WTC11 (cell line): ENCODE measurements at regions not wholly inside any gene's neighbourhood (a gene's known extent, or its start where the extent isn't known, plus 50 kb on each side); places are given as distances from the start of the nearest gene placed in this dataset.

ENCODE experiments used
- CBFB ChIP-seq: sonication (generic); formaldehyde crosslinking; IDR thresholded peaks from 2 replicates; pipeline ENCODE4 v1.8.1; 2022; ENCODE audit warnings: mild to moderate bottlenecking, low read depth, missing genetic modification reagents
- CTCF ChIP-seq: fragments of 200-600 bp; IDR thresholded peaks from 2 replicates; pipeline ENCODE4 v1.8.0; 2022; ENCODE audit warnings: antibody characterized with exemption
- E2F5 ChIP-seq: sonication (generic); formaldehyde crosslinking; IDR thresholded peaks from 2 replicates; pipeline ENCODE4 v1.8.1; 2022; ENCODE audit warnings: mild to moderate bottlenecking, moderate library complexity, missing genetic modification reagents
- GTF2I ChIP-seq: fragments of 250-450 bp; sonication (Bioruptor Pico); conservative IDR thresholded peaks from 2 replicates; pipeline ENCODE4 v1.4.0; 2021; ENCODE audit warnings: mild to moderate bottlenecking
- JUN ChIP-seq: sonication (generic); formaldehyde crosslinking; IDR thresholded peaks from 2 replicates; pipeline ENCODE4 v1.8.0; 2023; ENCODE audit warnings: mild to moderate bottlenecking, missing genetic modification reagents
- MYBL2 ChIP-seq: sonication (generic); formaldehyde crosslinking; IDR thresholded peaks from 2 replicates; pipeline ENCODE4 v1.8.1; 2023; ENCODE audit warnings: mild to moderate bottlenecking, moderate library complexity, missing genetic modification reagents
- NR2C2 ChIP-seq: sonication (generic); formaldehyde crosslinking; IDR thresholded peaks from 2 replicates; pipeline ENCODE4 v1.8.0; 2022; ENCODE audit warnings: mild to moderate bottlenecking, missing genetic modification reagents
- TP53 ChIP-seq: sonication (generic); formaldehyde crosslinking; IDR thresholded peaks from 2 replicates; pipeline ENCODE4 v1.8.1; 2023; ENCODE audit warnings: mild to moderate bottlenecking, missing genetic modification reagents
- ZNF416 ChIP-seq: fragments of 250-450 bp; sonication (Bioruptor Pico); IDR thresholded peaks from 2 replicates; pipeline ENCODE4 v1.9.0; 2021; ENCODE audit warnings: mild to moderate bottlenecking, inconsistent platforms
- TF ChIP-seq, protein P1 (sequence below): fragments of 250-450 bp; sonication (Bioruptor Pico); IDR thresholded peaks from 2 replicates; pipeline ENCODE4 v1.9.0; 2021; ENCODE audit warnings: mild to moderate bottlenecking
- TF ChIP-seq, protein P2 (sequence below): sonication (generic); formaldehyde crosslinking; IDR thresholded peaks from 2 replicates; pipeline ENCODE4 v1.8.1; 2023; ENCODE audit warnings: mild to moderate bottlenecking, missing genetic modification reagents, moderate library complexity
- TF ChIP-seq, protein P3 (sequence below): sonication (generic); formaldehyde crosslinking; conservative IDR thresholded peaks from 2 replicates; pipeline ENCODE4 v1.8.1; 2022; ENCODE audit warnings: mild to moderate bottlenecking, missing genetic modification reagents
- TF ChIP-seq, protein P4 (sequence below): sonication (generic); formaldehyde crosslinking; IDR thresholded peaks from 2 replicates; pipeline ENCODE4 v1.8.1; 2023; ENCODE audit warnings: mild to moderate bottlenecking, missing genetic modification reagents, moderate library complexity

- TF ChIP-seq CTCF (no peak), E2F5 (CRISPR knock-in tag) (no peak), NR2C2 (CRISPR knock-in tag) (no peak), CBFB (CRISPR knock-in tag) (no peak), ZNF416 (CRISPR knock-in tag) (no peak), GTF2I (CRISPR knock-in tag) (no peak), JUN (CRISPR knock-in tag) (no peak), TP53 (CRISPR knock-in tag) (no peak), MYBL2 (CRISPR knock-in tag) (no peak)
- TF ChIP-seq, protein P1, sequence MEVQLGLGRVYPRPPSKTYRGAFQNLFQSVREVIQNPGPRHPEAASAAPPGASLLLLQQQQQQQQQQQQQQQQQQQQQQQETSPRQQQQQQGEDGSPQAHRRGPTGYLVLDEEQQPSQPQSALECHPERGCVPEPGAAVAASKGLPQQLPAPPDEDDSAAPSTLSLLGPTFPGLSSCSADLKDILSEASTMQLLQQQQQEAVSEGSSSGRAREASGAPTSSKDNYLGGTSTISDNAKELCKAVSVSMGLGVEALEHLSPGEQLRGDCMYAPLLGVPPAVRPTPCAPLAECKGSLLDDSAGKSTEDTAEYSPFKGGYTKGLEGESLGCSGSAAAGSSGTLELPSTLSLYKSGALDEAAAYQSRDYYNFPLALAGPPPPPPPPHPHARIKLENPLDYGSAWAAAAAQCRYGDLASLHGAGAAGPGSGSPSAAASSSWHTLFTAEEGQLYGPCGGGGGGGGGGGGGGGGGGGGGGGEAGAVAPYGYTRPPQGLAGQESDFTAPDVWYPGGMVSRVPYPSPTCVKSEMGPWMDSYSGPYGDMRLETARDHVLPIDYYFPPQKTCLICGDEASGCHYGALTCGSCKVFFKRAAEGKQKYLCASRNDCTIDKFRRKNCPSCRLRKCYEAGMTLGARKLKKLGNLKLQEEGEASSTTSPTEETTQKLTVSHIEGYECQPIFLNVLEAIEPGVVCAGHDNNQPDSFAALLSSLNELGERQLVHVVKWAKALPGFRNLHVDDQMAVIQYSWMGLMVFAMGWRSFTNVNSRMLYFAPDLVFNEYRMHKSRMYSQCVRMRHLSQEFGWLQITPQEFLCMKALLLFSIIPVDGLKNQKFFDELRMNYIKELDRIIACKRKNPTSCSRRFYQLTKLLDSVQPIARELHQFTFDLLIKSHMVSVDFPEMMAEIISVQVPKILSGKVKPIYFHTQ = no peak
- TF ChIP-seq, protein P2, sequence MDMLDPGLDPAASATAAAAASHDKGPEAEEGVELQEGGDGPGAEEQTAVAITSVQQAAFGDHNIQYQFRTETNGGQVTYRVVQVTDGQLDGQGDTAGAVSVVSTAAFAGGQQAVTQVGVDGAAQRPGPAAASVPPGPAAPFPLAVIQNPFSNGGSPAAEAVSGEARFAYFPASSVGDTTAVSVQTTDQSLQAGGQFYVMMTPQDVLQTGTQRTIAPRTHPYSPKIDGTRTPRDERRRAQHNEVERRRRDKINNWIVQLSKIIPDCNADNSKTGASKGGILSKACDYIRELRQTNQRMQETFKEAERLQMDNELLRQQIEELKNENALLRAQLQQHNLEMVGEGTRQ = no peak
- TF ChIP-seq, protein P3, sequence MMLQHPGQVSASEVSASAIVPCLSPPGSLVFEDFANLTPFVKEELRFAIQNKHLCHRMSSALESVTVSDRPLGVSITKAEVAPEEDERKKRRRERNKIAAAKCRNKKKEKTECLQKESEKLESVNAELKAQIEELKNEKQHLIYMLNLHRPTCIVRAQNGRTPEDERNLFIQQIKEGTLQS (CRISPR knock-in tag) = no peak
- TF ChIP-seq, protein P4, sequence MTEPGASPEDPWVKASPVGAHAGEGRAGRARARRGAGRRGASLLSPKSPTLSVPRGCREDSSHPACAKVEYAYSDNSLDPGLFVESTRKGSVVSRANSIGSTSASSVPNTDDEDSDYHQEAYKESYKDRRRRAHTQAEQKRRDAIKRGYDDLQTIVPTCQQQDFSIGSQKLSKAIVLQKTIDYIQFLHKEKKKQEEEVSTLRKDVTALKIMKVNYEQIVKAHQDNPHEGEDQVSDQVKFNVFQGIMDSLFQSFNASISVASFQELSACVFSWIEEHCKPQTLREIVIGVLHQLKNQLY (CRISPR knock-in tag) = no peak
Observed at GRCh38 chr18:38045845-38046244, 480.2 kb upstream of the CELF4 start.
